LHCN-M2 (cell line): ENCODE measurements at regions not wholly inside any gene's neighbourhood (a gene's known extent, or its start where the extent isn't known, plus 50 kb on each side); places are given as distances from the start of the nearest gene placed in this dataset.

Source experiments
- DNase-seq: peaks from one replicate; pipeline ENCODE4 v3.0.0-alpha.2; 2012; ENCODE audit warnings: low read depth

- peak; percentile 93 for DNase-seq
Observed at GRCh38 chr16:54446639-54447038, 160.1 kb upstream of the IRX3 start.

GRCh38 chr16:54444851-54445458 is 158.4 kb upstream of the IRX3 start:
- peak; percentile 54 for DNase-seq

DNA sequence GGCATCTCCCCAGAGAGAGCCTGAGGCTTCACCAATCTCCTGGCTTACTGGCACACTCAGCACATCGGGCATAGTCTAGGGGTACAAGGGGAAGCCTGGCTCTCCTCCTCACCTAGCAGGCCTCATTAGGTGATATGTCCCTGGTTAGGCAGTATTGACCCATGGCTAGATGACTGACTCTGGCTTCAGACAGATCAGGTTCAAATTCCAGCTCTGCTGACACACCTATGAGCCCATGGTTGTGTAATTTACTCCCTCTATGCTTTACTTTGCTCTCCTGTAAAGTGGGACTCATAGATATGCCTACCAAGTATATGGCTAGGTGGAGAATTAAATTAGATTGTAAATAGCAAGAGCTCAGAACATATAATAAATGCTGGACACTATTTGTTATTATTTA is 157.3 kb upstream of the IRX3 start:
- no peak for DNase-seq

DNA sequence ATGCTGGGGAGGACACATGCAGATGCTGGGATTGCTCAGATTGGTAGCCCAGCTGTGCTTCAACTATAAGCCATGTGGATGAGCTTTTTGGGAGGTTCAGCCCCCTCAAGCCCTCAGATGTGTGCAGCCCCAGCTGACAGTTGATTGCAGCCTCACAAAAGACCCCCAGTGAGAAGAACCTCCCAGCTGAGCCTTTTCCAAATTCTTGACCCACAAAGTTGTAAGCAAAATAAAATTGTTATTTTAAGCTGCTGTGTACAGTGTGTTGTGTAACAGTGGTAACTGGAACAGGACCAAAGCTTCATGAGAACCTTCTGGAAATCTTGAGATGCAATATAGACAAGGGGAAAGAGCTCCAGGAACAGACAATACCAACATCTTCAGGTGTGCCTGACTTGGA is 156.8 kb upstream of the IRX3 start:
- DNase-seq: no peak

- no peak for DNase-seq
Observed at GRCh38 chr16:54442864-54443263, 156.3 kb upstream of the IRX3 start.

DNA sequence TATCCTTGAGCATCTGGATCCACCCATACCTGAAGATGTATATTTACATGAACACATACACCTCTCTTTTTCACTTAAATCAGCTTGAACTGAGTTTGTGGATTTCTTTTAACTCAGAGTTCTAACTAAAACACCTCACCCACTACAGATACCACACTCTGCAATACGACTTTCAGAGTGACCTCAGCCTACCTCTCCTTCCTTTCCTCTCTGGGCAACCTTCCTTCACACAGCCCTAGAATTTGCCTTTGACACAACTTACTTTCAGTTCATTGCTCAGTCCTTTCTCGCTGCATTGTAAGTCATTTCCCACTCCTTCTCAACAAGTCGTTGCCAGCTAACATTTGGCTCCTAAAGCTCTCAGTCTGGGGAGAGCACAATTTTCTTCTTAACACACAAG is 151.9 kb upstream of the IRX3 start:
- DNase-seq: no peak

GRCh38 chr16:54437921-54438320 is 151.3 kb upstream of the IRX3 start:
- DNase-seq: no peak

DNA sequence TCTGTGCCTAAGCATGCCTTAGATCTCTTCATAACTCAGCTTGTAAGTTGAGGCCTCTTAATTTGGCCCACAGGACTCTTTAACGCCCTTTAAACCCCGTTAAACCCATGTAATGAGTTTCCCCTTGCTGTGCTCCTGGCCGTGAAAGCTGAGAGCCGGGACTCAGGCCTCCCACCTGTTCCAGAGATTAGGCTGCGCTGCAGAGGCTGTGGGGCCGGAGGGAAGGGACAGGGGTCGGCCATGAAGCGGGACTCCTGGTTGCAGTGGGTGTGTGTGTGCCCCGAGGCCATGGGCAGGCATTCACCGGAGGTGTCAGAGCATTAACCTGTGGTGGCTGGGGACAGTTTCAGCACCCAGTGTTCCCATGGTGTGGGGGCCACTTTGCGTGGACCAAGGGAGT is 150.8 kb upstream of the IRX3 start:
- no peak for DNase-seq

- DNase-seq: no peak
Observed at GRCh38 chr16:54436346-54436745, 149.8 kb upstream of the IRX3 start.

GRCh38 chr16:54434859-54435258 is 148.3 kb upstream of the IRX3 start:
- DNase-seq: no peak

GRCh38 chr16:54432897-54433229 is 146.3 kb upstream of the IRX3 start:
- no peak for DNase-seq

- DNase-seq: no peak
Observed at GRCh38 chr16:54431997-54432896, 145.7 kb upstream of the IRX3 start.

DNA sequence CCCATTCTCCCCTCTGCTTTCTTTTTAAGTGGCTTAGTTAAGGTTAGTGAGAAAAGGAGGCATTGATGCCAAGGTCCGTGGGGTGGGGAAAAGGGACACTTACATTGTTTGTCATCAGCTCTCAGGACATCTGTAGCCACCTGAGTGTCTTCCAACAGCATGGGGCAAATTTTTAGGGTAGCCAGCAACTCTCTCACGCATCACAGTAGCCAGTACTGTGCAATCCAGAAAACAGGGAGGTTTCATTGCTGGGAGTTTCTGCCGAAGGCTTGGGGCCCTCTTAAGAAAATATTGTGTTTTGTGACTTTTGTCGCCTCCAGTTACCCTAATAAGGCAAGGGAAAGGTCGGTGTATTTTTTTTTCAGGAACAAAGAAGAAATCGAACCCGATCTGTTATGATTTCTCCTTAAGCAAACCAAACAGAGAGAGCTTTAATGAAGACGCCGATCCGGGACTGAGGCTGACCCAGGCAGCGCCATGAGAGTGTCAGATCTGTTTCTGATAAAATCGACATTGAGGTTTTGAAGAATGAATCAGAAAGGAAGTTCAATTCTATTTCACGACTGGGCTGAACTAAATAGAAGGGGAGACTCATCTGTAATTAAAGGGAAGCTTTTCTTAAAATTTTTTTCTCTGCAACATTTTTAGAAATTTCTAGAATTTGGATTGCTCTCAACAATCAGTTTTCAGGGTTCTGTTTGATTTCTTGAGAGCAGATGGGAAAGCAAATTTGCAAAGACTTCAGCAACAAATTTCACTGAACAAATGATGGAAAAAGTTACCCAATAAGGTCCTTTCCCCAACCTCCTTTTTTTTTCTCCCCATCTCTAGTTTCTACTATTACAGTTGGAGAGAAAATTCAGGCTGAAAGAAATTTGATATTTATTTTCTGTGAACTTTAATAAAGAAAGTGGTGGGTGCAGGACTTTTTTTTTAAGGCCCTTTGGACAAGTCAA is 144.7 kb upstream of the IRX3 start:
- no peak for DNase-seq

- DNase-seq: peak; percentile 37
Observed at GRCh38 chr16:54430491-54431030, 144.0 kb upstream of the IRX3 start.

- no peak for DNase-seq
Observed at GRCh38 chr16:54429029-54429428, 142.4 kb upstream of the IRX3 start.

GRCh38 chr16:54426553-54426849 is 139.9 kb upstream of the IRX3 start:
- DNase-seq: no peak

- DNase-seq: no peak
Observed at GRCh38 chr16:54425681-54426552, 139.3 kb upstream of the IRX3 start.

GRCh38 chr16:54425068-54425467 is 138.5 kb upstream of the IRX3 start:
- DNase-seq: no peak

DNA sequence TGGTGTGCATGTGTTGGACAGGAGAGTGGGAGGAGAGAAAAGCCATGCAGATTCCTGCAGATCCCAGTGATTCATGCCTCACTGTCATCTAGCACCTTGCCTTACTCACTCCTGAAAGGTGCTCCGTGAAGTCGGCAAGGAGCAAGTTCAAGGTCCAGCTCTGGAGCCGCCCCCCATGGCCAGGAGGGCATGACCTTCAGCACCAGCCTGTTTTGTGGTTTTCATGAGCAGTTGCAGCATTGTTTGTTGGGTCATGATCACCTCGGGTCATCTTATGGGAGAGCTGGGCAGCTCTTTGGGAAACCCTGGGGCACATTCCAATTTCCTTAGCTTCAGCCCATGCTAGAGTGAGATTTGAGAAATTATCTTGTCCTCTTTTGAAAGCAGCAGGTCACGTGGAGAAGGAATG is 137.5 kb upstream of the IRX3 start:
- DNase-seq: no peak

- DNase-seq: no peak
Observed at GRCh38 chr16:54422569-54422978, 136.0 kb upstream of the IRX3 start.

DNA sequence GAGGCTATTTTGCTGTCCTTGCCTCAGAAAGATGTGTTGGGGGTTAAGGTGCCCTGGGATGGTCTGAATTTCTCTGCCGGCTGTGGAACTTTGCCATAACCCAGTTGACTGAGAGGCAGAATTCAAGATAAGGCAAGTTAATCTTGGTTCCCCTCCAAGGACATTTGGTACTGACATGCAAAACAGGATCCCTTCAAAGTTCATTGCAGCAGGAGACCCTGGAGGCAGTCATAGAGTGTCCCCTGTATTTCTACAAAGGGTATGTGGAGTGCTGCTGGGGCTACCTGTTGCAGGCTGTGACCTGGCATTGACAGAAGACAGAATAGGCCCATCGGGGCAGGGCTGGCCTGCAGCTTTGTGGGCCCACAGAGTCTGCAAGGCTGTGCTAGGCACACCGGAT is 135.6 kb upstream of the IRX3 start:
- DNase-seq: no peak
